Right lobe of liver (tissue), 6 donors: ENCODE measurements at regions not wholly inside any gene's neighbourhood (a gene's known extent, or its start where the extent isn't known, plus 50 kb on each side); places are given as distances from the start of the nearest gene placed in this dataset.

ENCODE experiments used
- ATAC-seq, 4 donors: fragments of 200-7000 bp; cut with Tn5 transposase; one replicate each; pipeline ENCODE4 v1.9.1; 2020; ENCODE audit warnings: mild to moderate bottlenecking in 4 of 4, moderate library complexity in 4 of 4
- DNase-seq, 3 donors: peaks; one replicate each; pipeline ENCODE4 v3.0.0-alpha.2; 2020
- H3K27ac ChIP-seq, 3 donors: fragments of 200-600 bp; one replicate each; pipeline ENCODE4 v1.8.0; 2022
- H3K27me3 ChIP-seq, 2 donors: fragments of 200-600 bp; one replicate each; pipeline ENCODE4 v1.8.0; 2022
- H3K36me3 ChIP-seq, 4 donors: fragments of 200-600 bp; sonication (generic) in 1 of 4; one replicate each; pipeline versions ENCODE4 v1.5.1 to v1.8.0; 2017 to 2022; ENCODE audit warnings: control low read depth in 1 of 4
- H3K4me1 ChIP-seq, 4 donors: fragments of 200-600 bp; sonication (generic) in 1 of 4; one replicate each; pipeline versions ENCODE4 v1.5.1 to v1.8.0; 2017 to 2022; ENCODE audit warnings: control low read depth in 1 of 4
- H3K4me3 ChIP-seq, 3 donors: fragments of 200-600 bp; one replicate each; pipeline ENCODE4 v1.8.0; 2022
- H3K9me3 ChIP-seq, 4 donors: fragments of 200-600 bp; sonication (generic) in 1 of 4; one replicate each; pipeline versions ENCODE4 v1.5.1 to v1.8.0; 2017 to 2022; ENCODE audit warnings: control low read depth in 1 of 4
- POLR2A ChIP-seq: fragments of 450-650 bp; IDR thresholded peaks from one replicate; pipeline ENCODE4 v1.6.1; 2017; ENCODE audit warnings: antibody characterized with exemption, mild to moderate bottlenecking
- WGBS: methylation state at CpG from one replicate; pipeline ENCODE4 v1.1.6; 2018; ENCODE audit warnings: low coverage, low lambda C conversion rate; ENCODE audit not compliant: insufficient coverage; ENCODE audit errors: missing lambda C conversion rate; 5-methylcytosine and 5-hydroxymethylcytosine counted together
- intact Hi-C, 2 donors: fragments of 100-400 bp; cut with DNase I; formaldehyde crosslinking; loops; one replicate each; pipeline versions ENCODE4 v1.11.2 to v1.14.1; 2022
- TF ChIP-seq, protein P1 (sequence below), 4 donors: fragments of 200-600 bp in 3 of 4; fragments of 450-650 bp in 1 of 4; IDR thresholded peaks; one replicate each; pipeline versions ENCODE4 v1.5.1 to v1.8.0; 2016 to 2022; ENCODE audit warnings: antibody characterized with exemption in 4 of 4, mild to moderate bottlenecking in 2 of 4
- donor health status: DM: no; HTN: yes; CAD: no.
- donor health status: DM: no; HTN: no; CAD: no.
- donor health status: DM: no; HTN: no; CAD: no.
- donor health status: DM: no; HTN: yes; CAD: no.
- donor health status: DM: no; HTN: yes; CAD: no.

DNA sequence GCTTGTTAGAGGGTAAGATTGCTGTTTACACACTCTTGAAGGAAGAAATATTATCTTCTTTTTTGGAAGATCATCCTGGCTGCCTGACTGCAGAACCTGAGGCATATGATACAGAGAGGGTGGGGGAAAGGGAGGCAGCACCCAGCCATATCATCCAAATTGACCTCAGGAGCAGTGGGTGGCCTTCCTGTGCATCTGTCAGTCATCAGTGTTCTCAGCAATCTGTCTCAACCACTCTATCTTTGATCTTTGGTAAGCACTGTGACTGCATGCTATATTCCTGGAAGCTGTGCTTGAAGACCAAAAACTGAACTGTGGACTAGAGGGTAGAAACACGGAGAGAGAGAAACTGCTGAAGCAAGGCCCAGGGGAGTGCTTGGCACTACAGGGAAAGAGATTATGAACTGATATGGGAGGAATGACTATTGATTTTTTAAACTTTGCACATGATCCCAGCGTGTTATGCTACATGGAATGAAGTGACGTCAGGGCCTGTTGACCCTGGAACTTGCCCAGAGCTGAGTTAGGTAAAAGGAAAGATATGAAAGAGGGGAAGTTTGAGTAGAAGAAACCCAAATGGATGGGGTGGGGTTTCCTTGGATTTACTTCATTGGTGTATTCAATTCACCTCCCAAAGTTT lies 171.5 kb downstream of the ASCL1 start:
- ATAC-seq: peak; percentile 82 to 94 (median 90)
- Histone ChIP-seq H3K27ac (peak overlapping the region; percentile 47 to 85 (median 80)), H3K36me3 (no peaks in the 10 kb centered on the region), H3K4me1 (peaks cover 2 to 25% (median 14%) of the 10 kb centered on the region in 4 donors), H3K27me3 (no peaks in the 10 kb centered on the region), H3K9me3 (no peaks in the 10 kb centered on the region), H3K4me3 (no peak overlapping the region)
- intact Hi-C loops: no loop called here
- peak; percentile 65 to 80 (median 74) for DNase-seq
- TF ChIP-seq, protein P1, sequence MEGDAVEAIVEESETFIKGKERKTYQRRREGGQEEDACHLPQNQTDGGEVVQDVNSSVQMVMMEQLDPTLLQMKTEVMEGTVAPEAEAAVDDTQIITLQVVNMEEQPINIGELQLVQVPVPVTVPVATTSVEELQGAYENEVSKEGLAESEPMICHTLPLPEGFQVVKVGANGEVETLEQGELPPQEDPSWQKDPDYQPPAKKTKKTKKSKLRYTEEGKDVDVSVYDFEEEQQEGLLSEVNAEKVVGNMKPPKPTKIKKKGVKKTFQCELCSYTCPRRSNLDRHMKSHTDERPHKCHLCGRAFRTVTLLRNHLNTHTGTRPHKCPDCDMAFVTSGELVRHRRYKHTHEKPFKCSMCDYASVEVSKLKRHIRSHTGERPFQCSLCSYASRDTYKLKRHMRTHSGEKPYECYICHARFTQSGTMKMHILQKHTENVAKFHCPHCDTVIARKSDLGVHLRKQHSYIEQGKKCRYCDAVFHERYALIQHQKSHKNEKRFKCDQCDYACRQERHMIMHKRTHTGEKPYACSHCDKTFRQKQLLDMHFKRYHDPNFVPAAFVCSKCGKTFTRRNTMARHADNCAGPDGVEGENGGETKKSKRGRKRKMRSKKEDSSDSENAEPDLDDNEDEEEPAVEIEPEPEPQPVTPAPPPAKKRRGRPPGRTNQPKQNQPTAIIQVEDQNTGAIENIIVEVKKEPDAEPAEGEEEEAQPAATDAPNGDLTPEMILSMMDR (IDR thresholded peaks at IDR 0.05): no peak
- peak; percentile 32 for TF ChIP-seq POLR2A
- WGBS: 24% methylated on average over 3 of the region's 3 CpGs

- ATAC-seq (peak; percentile 36 to 61 (median 38)), DNase-seq (peak in 2 of 3 donors; percentile 62)
- H3K4me1 ChIP-seq: peaks cover 2 to 25% (median 14%) of the 10 kb centered on the region in 4 donors
- intact Hi-C loops: no loop called here
- WGBS: 88% methylated on average over 1 of the region's 3 CpGs
- H3K9me3 ChIP-seq: no peaks in the 10 kb centered on the region
- no peaks in the 10 kb centered on the region for H3K36me3 ChIP-seq
- H3K27ac ChIP-seq: peak overlapping the region in 1 of 3 donors; percentile 85
- no peak for TF ChIP-seq POLR2A
- TF ChIP-seq, protein P1 (IDR thresholded peaks at IDR 0.05): no peak
- H3K27me3 ChIP-seq: no peaks in the 10 kb centered on the region
- no peak overlapping the region for H3K4me3 ChIP-seq
These were observed 173.1 kb downstream of the ASCL1 start for GRCh38 chr12:103130564-103130963.

DNA sequence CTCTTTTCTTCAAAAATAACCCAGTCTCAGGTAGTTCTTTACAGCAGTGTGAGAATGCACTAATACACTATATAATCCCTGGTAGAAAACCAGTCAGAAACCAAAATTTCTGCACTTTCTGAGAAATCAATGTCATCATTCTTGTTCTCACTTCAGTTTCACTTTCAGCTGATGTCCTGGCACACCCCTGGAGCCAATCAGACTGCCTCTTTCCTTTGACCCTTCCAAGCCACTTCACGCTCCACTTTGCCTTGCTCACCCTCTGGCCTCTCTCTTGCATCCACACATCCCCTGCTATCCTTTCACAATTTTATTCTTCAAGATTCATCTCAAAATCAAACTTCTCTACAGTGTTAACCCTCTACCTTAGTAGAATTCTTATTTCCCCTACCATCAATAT lies 181.1 kb downstream of the ASCL1 start:
- no peaks in the 10 kb centered on the region for H3K4me1 ChIP-seq
- intact Hi-C loops: no loop called here
- peak overlapping the region in 1 of 3 donors; percentile 60 for H3K27ac ChIP-seq
- H3K27me3 ChIP-seq: no peaks in the 10 kb centered on the region
- no peaks in the 10 kb centered on the region for H3K9me3 ChIP-seq
- H3K4me3 ChIP-seq: no peak overlapping the region
- 43% methylated on average over 1 of the region's 1 CpG for WGBS
- H3K36me3 ChIP-seq: no peaks in the 10 kb centered on the region
- peak; percentile 78 to 97 (median 90) for ATAC-seq
- TF ChIP-seq POLR2A: no peak
- TF ChIP-seq, protein P1 (IDR thresholded peaks at IDR 0.05): no peak
- DNase-seq: peak in 1 of 3 donors; percentile 30

- H3K4me3 ChIP-seq: no peak overlapping the region
- DNase-seq (no peak), ATAC-seq (no peak)
- no peaks in the 10 kb centered on the region for H3K9me3 ChIP-seq
- H3K36me3 ChIP-seq: no peaks in the 10 kb centered on the region
- intact Hi-C loops: no loop called here
- 69% methylated on average over 3 of the region's 3 CpGs for WGBS
- no peaks in the 10 kb centered on the region for H3K27me3 ChIP-seq
- H3K4me1 ChIP-seq: no peaks in the 10 kb centered on the region
- H3K27ac ChIP-seq: no peak overlapping the region
- TF ChIP-seq POLR2A: no peak
- TF ChIP-seq, protein P1 (IDR thresholded peaks at IDR 0.05): no peak
These were observed 182.4 kb downstream of the ASCL1 start for GRCh38 chr12:103139876-103140275.
